Neural progenitor cell (in vitro differentiated cells): ENCODE measurements at regions not wholly inside any gene's neighbourhood (a gene's known extent, or its start where the extent isn't known, plus 50 kb on each side); places are given as distances from the start of the nearest gene placed in this dataset.

Experiments
- CTCF ChIP-seq: fragments of 200-600 bp; sonication (generic); IDR thresholded peaks from 2 replicates; pipeline ENCODE4 v1.5.1; 2017; ENCODE audit warnings: antibody characterized with exemption, mild to moderate bottlenecking
- EZH2 ChIP-seq: fragments of 200-600 bp; sonication (generic); IDR thresholded peaks from 2 replicates; pipeline ENCODE4 v1.6.1; 2017; ENCODE audit warnings: antibody characterized with exemption, mild to moderate bottlenecking, moderate library complexity

- TF ChIP-seq CTCF (no peak), EZH2 (no peak)
Observed at GRCh38 chr6:99181174-99181573, 168.3 kb downstream of the FAXC start.
